ENCODE measurements at regions not wholly inside any gene's neighbourhood (a gene's known extent, or its start where the extent isn't known, plus 50 kb on each side); places are given as distances from the start of the nearest gene placed in this dataset.
"Not testable (repeated sequence)": the region's sequence is repeated elsewhere in the genome, so short reads cannot be mapped to it uniquely, and the experiment has no call there.

DNA sequence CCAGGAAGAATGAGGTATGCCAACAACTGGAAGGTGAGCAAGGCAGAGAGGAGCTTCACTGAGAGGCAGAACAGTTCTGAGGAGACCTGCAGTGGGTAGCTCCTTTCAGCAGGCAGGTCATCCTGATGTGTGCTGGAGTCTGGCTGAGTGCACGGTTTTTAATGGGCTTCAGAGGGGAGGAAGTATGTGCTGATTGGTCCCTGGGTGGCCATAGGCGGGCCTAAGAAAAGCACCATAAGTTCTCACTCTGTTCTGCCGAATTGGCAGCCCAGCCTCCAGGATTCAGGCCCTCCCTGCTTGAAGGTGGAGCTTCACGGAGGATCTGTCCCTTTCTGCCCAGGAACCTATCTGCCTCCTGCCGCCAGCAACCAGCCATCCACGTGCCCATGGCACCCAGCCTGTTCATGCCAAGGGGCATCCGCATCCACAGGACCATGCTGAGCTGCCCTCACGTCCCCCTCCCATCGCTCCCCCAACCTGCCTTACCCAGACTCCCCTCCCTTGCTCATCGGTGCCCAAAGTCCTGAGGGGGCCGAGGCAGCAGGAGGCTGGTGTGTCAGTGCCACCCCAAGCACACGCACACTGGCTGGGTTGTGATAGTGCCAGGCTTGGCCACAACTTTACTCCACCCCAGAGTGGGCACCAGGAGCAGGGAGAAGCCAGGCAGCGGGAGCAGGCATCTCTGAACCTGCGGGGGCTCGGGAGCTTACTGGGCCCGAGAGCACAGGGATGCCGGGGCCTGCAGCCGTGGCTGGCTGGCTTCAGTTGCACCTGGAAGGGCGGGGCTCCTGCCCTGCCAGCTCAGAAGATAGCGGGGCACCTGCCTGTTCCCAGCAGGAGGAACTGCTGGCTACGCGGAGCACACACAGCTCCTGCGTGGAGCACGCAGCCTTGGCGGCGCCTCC is 608.4 kb upstream of the FOXG1 start:
- H3K9me3 ChIP-seq (ENCODE audit: control extremely low read depth in 1 of 5, control insufficient read depth in 4 of 5, insufficient read depth in 2 of 5, low read depth in 1 of 5, low read length in 4 of 5) = no peaks in the 10 kb centered on the region
- H3K4me1 ChIP-seq (ENCODE audit: control extremely low read depth in 1 of 4, control insufficient read depth in 4 of 4, insufficient read depth in 4 of 4, low read length in 3 of 4) = no peaks in the 10 kb centered on the region
- ChIA-PET POLR2A (no interaction called here), CTCF (no interaction called here)
- WGBS (ENCODE audit: insufficient coverage) = 96% methylated on average over 23 of the region's 26 CpGs
- no peak overlapping the region for H3K27ac ChIP-seq (ENCODE audit: insufficient read depth in 1 of 2, low read depth in 1 of 2, low read length in 2 of 2, poor library complexity in 1 of 2, severe bottlenecking in 2 of 2)
- no peak for DNase-seq
- peaks cover 0 to 1% (median 0%) of the 10 kb centered on the region in 5 experiments for H3K27me3 ChIP-seq (replicated peaks in 2 of 5; ENCODE audit: control insufficient read depth in 4 of 5, insufficient read depth in 5 of 5, low read length in 4 of 5)
- no peak overlapping the region for H3K4me3 ChIP-seq (ENCODE audit: control insufficient read depth in 1 of 7, extremely low read depth in 1 of 7, insufficient read depth in 4 of 7, low read depth in 2 of 7, low read length in 6 of 7)
- no peaks in the 10 kb centered on the region for H3K36me3 ChIP-seq (ENCODE audit: control insufficient read depth in 4 of 4, insufficient read depth in 4 of 4, low read length in 3 of 4)

- Histone ChIP-seq H3K4me1 (ENCODE audit: control extremely low read depth in 1 of 4, control insufficient read depth in 4 of 4, insufficient read depth in 4 of 4, low read length in 3 of 4) (no peaks in the 10 kb centered on the region), H3K27ac (ENCODE audit: insufficient read depth in 1 of 2, low read depth in 1 of 2, low read length in 2 of 2, poor library complexity in 1 of 2, severe bottlenecking in 2 of 2) (no peak overlapping the region), H3K9me3 (ENCODE audit: control extremely low read depth in 1 of 5, control insufficient read depth in 4 of 5, insufficient read depth in 2 of 5, low read depth in 1 of 5, low read length in 4 of 5) (no peaks in the 10 kb centered on the region), H3K36me3 (ENCODE audit: control insufficient read depth in 4 of 4, insufficient read depth in 4 of 4, low read length in 3 of 4) (no peaks in the 10 kb centered on the region), H3K4me3 (ENCODE audit: control insufficient read depth in 1 of 7, extremely low read depth in 1 of 7, insufficient read depth in 4 of 7, low read depth in 2 of 7, low read length in 6 of 7) (no peak overlapping the region), H3K27me3 (replicated peaks in 2 of 5; ENCODE audit: control insufficient read depth in 4 of 5, insufficient read depth in 5 of 5, low read length in 4 of 5) (no peaks in the 10 kb centered on the region)
- DNase-seq = no peak
- POLR2A ChIA-PET = interaction anchor here (0.7 kb wide), 1 partner anchor 1193 kb away, joined by 4 read pairs; no protein-coding TSS in a partner anchor
- CTCF ChIA-PET = no interaction called here
- WGBS (ENCODE audit: insufficient coverage) = no CpG with 5 or more reads among the region's 2 CpGs
Observed at GRCh38 chr14:28161040-28161439, 605.5 kb upstream of the FOXG1 start.

DNA sequence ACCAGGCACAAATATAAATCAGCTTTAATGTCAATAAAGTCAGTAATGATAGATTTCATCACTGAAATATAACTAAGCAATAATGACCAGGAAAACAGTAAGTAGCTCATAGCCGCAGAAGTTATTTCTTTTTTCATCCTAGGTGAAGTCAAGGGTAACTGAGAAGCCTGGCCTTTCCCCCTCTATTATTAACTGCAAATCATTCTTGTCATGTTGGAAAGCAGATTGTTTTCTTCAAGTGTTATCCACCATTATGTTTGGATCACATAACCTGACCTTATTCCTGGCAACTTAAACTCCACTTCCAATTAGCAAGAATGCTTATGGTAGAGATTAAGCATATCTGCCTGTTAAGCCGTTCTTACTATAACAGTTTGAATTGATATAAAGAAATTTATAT is 603.4 kb upstream of the FOXG1 start:
- no peak for DNase-seq
- ChIA-PET POLR2A (no interaction called here), CTCF (no interaction called here)
- Histone ChIP-seq H3K27me3 (replicated peaks in 2 of 5; ENCODE audit: control insufficient read depth in 4 of 5, insufficient read depth in 5 of 5, low read length in 4 of 5) (no peaks in the 10 kb centered on the region), H3K4me3 (ENCODE audit: control insufficient read depth in 1 of 7, extremely low read depth in 1 of 7, insufficient read depth in 4 of 7, low read depth in 2 of 7, low read length in 6 of 7) (no peak overlapping the region), H3K4me1 (ENCODE audit: control extremely low read depth in 1 of 4, control insufficient read depth in 4 of 4, insufficient read depth in 4 of 4, low read length in 3 of 4) (no peaks in the 10 kb centered on the region), H3K27ac (ENCODE audit: insufficient read depth in 1 of 2, low read depth in 1 of 2, low read length in 2 of 2, poor library complexity in 1 of 2, severe bottlenecking in 2 of 2) (no peak overlapping the region), H3K9me3 (ENCODE audit: control extremely low read depth in 1 of 5, control insufficient read depth in 4 of 5, insufficient read depth in 2 of 5, low read depth in 1 of 5, low read length in 4 of 5) (peaks cover 0 to 2% (median 0%) of the 10 kb centered on the region in 5 experiments), H3K36me3 (ENCODE audit: control insufficient read depth in 4 of 4, insufficient read depth in 4 of 4, low read length in 3 of 4) (no peaks in the 10 kb centered on the region)
- WGBS (ENCODE audit: insufficient coverage) = 100% methylated on average over 1 of the region's 2 CpGs

DNA sequence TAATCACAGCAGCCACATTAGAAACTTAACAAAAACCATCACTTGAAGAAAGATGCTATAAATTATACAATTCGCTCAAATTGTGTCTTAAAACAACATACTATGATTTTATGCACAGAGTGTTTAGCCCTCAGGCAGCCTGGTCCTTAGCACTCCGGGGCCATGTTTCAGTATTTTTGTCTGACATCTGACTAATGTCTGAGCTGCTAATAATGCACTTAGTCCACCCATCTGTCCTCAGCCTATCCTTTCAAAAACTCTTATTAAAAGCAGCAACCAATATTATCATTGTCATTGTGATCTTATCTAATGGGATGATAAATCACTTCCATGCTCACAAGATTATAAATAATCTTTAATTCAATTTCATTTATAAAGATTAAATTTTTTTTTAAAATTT is 602.7 kb upstream of the FOXG1 start:
- CTCF ChIA-PET = interaction anchor here (0.7 kb wide), 1 partner anchor 17 kb away, joined by 3 read pairs; no protein-coding TSS in a partner anchor
- peaks cover 0 to 2% (median 0%) of the 10 kb centered on the region in 5 experiments for H3K9me3 ChIP-seq (ENCODE audit: control extremely low read depth in 1 of 5, control insufficient read depth in 4 of 5, insufficient read depth in 2 of 5, low read depth in 1 of 5, low read length in 4 of 5)
- no peak for DNase-seq
- no peaks in the 10 kb centered on the region for H3K4me1 ChIP-seq (ENCODE audit: control extremely low read depth in 1 of 4, control insufficient read depth in 4 of 4, insufficient read depth in 4 of 4, low read length in 3 of 4)
- 94% methylated on average over 2 of the region's 2 CpGs for WGBS (ENCODE audit: insufficient coverage)
- POLR2A ChIA-PET = no interaction called here
- H3K27me3 ChIP-seq (replicated peaks in 2 of 5; ENCODE audit: control insufficient read depth in 4 of 5, insufficient read depth in 5 of 5, low read length in 4 of 5) = no peaks in the 10 kb centered on the region
- H3K4me3 ChIP-seq (ENCODE audit: control insufficient read depth in 1 of 7, extremely low read depth in 1 of 7, insufficient read depth in 4 of 7, low read depth in 2 of 7, low read length in 6 of 7) = no peak overlapping the region
- no peaks in the 10 kb centered on the region for H3K36me3 ChIP-seq (ENCODE audit: control insufficient read depth in 4 of 4, insufficient read depth in 4 of 4, low read length in 3 of 4)
- H3K27ac ChIP-seq (ENCODE audit: insufficient read depth in 1 of 2, low read depth in 1 of 2, low read length in 2 of 2, poor library complexity in 1 of 2, severe bottlenecking in 2 of 2) = no peak overlapping the region

DNA sequence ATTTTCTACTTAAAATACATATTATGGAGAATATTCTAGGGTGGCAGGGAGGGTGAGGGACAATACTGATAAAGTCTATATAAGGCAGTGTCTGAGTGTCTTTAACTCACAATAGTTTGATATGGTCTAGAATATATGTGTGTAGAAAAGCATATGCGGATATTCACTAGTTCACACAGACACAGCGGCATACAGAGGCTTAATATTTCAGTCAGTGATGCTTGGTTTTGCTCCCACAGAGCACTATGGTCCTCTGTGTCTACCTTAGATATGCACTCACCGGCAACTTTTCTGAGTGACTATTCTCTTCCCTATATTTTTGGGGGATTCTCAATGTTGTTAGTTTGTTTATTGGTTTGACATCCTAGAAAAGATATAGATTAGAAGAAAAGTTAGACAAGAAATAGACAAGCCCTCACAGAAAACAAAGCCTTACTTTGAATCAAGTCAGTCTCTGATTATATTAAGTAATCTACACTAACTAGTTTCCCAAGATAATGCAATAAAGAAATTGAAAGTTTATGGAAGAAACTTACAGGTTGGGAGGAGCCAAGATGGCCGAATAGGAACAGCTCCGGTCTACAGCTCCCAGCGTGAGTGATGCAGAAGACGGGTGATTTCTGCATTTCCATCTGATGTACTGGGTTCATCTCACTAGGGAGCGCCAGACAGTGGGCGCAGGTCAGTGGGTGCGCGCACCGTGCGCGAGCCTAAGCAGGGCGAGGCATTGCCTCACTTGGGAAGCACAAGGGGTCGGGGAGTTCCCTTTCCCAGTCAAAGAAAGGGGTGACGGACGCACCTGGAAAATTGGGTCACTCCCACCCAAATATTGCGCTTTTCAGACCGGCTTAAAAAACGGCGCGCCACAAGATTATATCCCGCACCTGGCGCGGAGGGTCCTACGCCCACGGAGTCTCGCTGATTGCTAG is 578.4 kb upstream of the FOXG1 start:
- DNase-seq; H3K4me3 ChIP-seq (ENCODE audit: control insufficient read depth in 1 of 7, extremely low read depth in 1 of 7, insufficient read depth in 4 of 7, low read depth in 2 of 7, low read length in 6 of 7); H3K36me3 ChIP-seq (ENCODE audit: control insufficient read depth in 4 of 4, insufficient read depth in 4 of 4, low read length in 3 of 4); H3K27ac ChIP-seq (ENCODE audit: insufficient read depth in 1 of 2, low read depth in 1 of 2, low read length in 2 of 2, poor library complexity in 1 of 2, severe bottlenecking in 2 of 2); H3K9me3 ChIP-seq (ENCODE audit: control extremely low read depth in 1 of 5, control insufficient read depth in 4 of 5, insufficient read depth in 2 of 5, low read depth in 1 of 5, low read length in 4 of 5); H3K27me3 ChIP-seq (replicated peaks in 2 of 5; ENCODE audit: control insufficient read depth in 4 of 5, insufficient read depth in 5 of 5, low read length in 4 of 5); CTCF ChIA-PET; H3K4me1 ChIP-seq (ENCODE audit: control extremely low read depth in 1 of 4, control insufficient read depth in 4 of 4, insufficient read depth in 4 of 4, low read length in 3 of 4); POLR2A ChIA-PET: not testable (repeated sequence)
- 90% methylated on average over 23 of the region's 29 CpGs for WGBS (ENCODE audit: insufficient coverage)

- Histone ChIP-seq H3K27me3 (replicated peaks in 2 of 5; ENCODE audit: control insufficient read depth in 4 of 5, insufficient read depth in 5 of 5, low read length in 4 of 5) (no peaks in the 10 kb centered on the region), H3K27ac (ENCODE audit: insufficient read depth in 1 of 2, low read depth in 1 of 2, low read length in 2 of 2, poor library complexity in 1 of 2, severe bottlenecking in 2 of 2) (no peak overlapping the region), H3K4me3 (ENCODE audit: control insufficient read depth in 1 of 7, extremely low read depth in 1 of 7, insufficient read depth in 4 of 7, low read depth in 2 of 7, low read length in 6 of 7) (no peak overlapping the region), H3K9me3 (ENCODE audit: control extremely low read depth in 1 of 5, control insufficient read depth in 4 of 5, insufficient read depth in 2 of 5, low read depth in 1 of 5, low read length in 4 of 5) (no peaks in the 10 kb centered on the region), H3K4me1 (ENCODE audit: control extremely low read depth in 1 of 4, control insufficient read depth in 4 of 4, insufficient read depth in 4 of 4, low read length in 3 of 4) (no peaks in the 10 kb centered on the region), H3K36me3 (ENCODE audit: control insufficient read depth in 4 of 4, insufficient read depth in 4 of 4, low read length in 3 of 4) (no peaks in the 10 kb centered on the region)
- no peak for DNase-seq
- WGBS (ENCODE audit: insufficient coverage) = 95% methylated on average over 4 of the region's 4 CpGs
- POLR2A ChIA-PET = interaction anchor here (0.7 kb wide), 1 partner anchor 322 kb away, joined by 4 read pairs; no protein-coding TSS in a partner anchor
- CTCF ChIA-PET = no interaction called here
Observed at GRCh38 chr14:28196878-28197277, 569.7 kb upstream of the FOXG1 start.

- Histone ChIP-seq H3K4me1 (ENCODE audit: control extremely low read depth in 1 of 4, control insufficient read depth in 4 of 4, insufficient read depth in 4 of 4, low read length in 3 of 4) (no peaks in the 10 kb centered on the region), H3K9me3 (ENCODE audit: control extremely low read depth in 1 of 5, control insufficient read depth in 4 of 5, insufficient read depth in 2 of 5, low read depth in 1 of 5, low read length in 4 of 5) (no peaks in the 10 kb centered on the region), H3K27me3 (replicated peaks in 2 of 5; ENCODE audit: control insufficient read depth in 4 of 5, insufficient read depth in 5 of 5, low read length in 4 of 5) (no peaks in the 10 kb centered on the region), H3K36me3 (ENCODE audit: control insufficient read depth in 4 of 4, insufficient read depth in 4 of 4, low read length in 3 of 4) (no peaks in the 10 kb centered on the region), H3K27ac (ENCODE audit: insufficient read depth in 1 of 2, low read depth in 1 of 2, low read length in 2 of 2, poor library complexity in 1 of 2, severe bottlenecking in 2 of 2) (no peak overlapping the region), H3K4me3 (ENCODE audit: control insufficient read depth in 1 of 7, extremely low read depth in 1 of 7, insufficient read depth in 4 of 7, low read depth in 2 of 7, low read length in 6 of 7) (no peak overlapping the region)
- POLR2A ChIA-PET = no interaction called here
- DNase-seq = no peak
- CTCF ChIA-PET = no interaction called here
- 90% methylated on average over 1 of the region's 2 CpGs for WGBS (ENCODE audit: insufficient coverage)
Observed at GRCh38 chr14:28220391-28220790, 546.2 kb upstream of the FOXG1 start.
